ENCODE measurements at regions not wholly inside any gene's neighbourhood (a gene's known extent, or its start where the extent isn't known, plus 50 kb on each side); places are given as distances from the start of the nearest gene placed in this dataset.
"Not testable (repeated sequence)": the region's sequence is repeated elsewhere in the genome, so short reads cannot be mapped to it uniquely, and the experiment has no call there.

DNA sequence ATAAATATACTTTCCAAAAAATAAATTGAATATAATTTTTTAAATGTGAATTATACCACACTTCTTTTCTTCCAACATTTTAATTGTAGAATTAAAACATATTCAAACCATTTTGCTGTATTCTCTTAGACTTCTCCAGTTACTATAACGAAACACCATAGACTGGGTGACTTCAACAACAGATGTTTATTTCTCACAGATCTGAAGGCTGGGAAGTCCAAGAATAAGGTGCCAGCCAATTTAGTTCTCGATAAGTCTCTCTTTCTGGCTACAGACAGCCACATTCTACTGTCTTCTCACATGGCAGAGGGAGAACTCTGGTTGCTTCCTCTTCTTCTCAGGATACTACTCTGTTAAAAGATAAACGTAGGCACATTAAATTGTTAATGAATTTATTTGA lies 155.8 kb upstream of the UGT8 start:
- Histone ChIP-seq H3K4me1 (no peaks in the 10 kb centered on the region), H2AFZ (replicated peaks) (peak overlapping the region; percentile 23), H3K79me2 (ENCODE audit: low read depth) (no peaks in the 10 kb centered on the region), H3K4me2 (no peak overlapping the region), H3K27me3 (no peaks in the 10 kb centered on the region), H3F3A (ENCODE audit: low read depth) (no peaks in the 10 kb centered on the region), H3K36me3 (no peaks in the 10 kb centered on the region), H3K4me3 (no peak overlapping the region), H3K9ac (no peak overlapping the region), H3K27ac (no peak overlapping the region), H3K9me3 (ENCODE audit: low read depth) (no peaks in the 10 kb centered on the region), H4K20me1 (ENCODE audit: low read depth) (no peaks in the 10 kb centered on the region)
- Mint-ChIP-seq H3K4me3 (no peak overlapping the region), H3K36me3 (no peaks in the 10 kb centered on the region), H3K9me3 (no peaks in the 10 kb centered on the region), H3K27ac (no peak overlapping the region), H3K4me1 (no peaks in the 10 kb centered on the region), H3K27me3 (ENCODE audit: insufficient read depth, low read depth) (no peaks in the 10 kb centered on the region)
- TF ChIP-seq, protein P1, sequence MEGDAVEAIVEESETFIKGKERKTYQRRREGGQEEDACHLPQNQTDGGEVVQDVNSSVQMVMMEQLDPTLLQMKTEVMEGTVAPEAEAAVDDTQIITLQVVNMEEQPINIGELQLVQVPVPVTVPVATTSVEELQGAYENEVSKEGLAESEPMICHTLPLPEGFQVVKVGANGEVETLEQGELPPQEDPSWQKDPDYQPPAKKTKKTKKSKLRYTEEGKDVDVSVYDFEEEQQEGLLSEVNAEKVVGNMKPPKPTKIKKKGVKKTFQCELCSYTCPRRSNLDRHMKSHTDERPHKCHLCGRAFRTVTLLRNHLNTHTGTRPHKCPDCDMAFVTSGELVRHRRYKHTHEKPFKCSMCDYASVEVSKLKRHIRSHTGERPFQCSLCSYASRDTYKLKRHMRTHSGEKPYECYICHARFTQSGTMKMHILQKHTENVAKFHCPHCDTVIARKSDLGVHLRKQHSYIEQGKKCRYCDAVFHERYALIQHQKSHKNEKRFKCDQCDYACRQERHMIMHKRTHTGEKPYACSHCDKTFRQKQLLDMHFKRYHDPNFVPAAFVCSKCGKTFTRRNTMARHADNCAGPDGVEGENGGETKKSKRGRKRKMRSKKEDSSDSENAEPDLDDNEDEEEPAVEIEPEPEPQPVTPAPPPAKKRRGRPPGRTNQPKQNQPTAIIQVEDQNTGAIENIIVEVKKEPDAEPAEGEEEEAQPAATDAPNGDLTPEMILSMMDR (IDR thresholded peaks at IDR 0.05) = no peak
- TF ChIP-seq EZH2 (IDR thresholded peaks at IDR 0.05) = no peak
- no peak for TF ChIP-seq EZH2phosphoT487 (IDR thresholded peaks at IDR 0.05)
- no peak for DNase-seq (ENCODE audit: low spot score)

DNA sequence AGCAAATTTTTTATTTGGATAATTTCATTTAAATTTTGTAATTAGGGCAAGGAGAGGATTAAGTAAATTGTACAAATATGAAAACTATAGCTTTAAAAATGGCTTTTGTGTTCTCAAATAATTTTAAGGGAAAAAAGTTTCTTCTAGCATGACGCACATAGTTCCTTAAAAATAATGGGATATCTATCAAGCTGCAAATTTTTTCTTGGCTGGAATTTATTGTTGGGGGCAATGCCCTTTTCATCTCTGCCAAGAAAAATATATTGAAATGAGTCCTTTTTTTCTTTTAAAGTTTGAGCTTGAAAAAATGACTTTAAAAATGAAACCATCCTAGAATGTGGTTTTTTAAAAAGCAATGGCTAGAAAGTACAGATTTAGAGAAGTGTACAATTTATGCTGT lies 154.4 kb upstream of the UGT8 start:
- Histone ChIP-seq H3K79me2 (ENCODE audit: low read depth) (no peaks in the 10 kb centered on the region), H4K20me1 (ENCODE audit: low read depth) (no peaks in the 10 kb centered on the region), H3K9ac (no peak overlapping the region), H3K9me3 (ENCODE audit: low read depth) (no peaks in the 10 kb centered on the region), H3K27me3 (no peaks in the 10 kb centered on the region), H3K4me1 (no peaks in the 10 kb centered on the region), H2AFZ (replicated peaks) (no peak overlapping the region), H3K4me2 (no peak overlapping the region), H3K4me3 (no peak overlapping the region), H3F3A (ENCODE audit: low read depth) (no peaks in the 10 kb centered on the region), H3K27ac (no peak overlapping the region), H3K36me3 (no peaks in the 10 kb centered on the region)
- Mint-ChIP-seq H3K27me3 (ENCODE audit: insufficient read depth, low read depth) (no peaks in the 10 kb centered on the region), H3K27ac (no peak overlapping the region), H3K4me1 (no peaks in the 10 kb centered on the region), H3K4me3 (no peak overlapping the region), H3K9me3 (no peaks in the 10 kb centered on the region), H3K36me3 (no peaks in the 10 kb centered on the region)
- no peak for TF ChIP-seq EZH2phosphoT487 (IDR thresholded peaks at IDR 0.05)
- TF ChIP-seq, protein P1 (IDR thresholded peaks at IDR 0.05) = no peak
- TF ChIP-seq EZH2 (IDR thresholded peaks at IDR 0.05) = no peak
- no peak for DNase-seq (ENCODE audit: low spot score)

DNA sequence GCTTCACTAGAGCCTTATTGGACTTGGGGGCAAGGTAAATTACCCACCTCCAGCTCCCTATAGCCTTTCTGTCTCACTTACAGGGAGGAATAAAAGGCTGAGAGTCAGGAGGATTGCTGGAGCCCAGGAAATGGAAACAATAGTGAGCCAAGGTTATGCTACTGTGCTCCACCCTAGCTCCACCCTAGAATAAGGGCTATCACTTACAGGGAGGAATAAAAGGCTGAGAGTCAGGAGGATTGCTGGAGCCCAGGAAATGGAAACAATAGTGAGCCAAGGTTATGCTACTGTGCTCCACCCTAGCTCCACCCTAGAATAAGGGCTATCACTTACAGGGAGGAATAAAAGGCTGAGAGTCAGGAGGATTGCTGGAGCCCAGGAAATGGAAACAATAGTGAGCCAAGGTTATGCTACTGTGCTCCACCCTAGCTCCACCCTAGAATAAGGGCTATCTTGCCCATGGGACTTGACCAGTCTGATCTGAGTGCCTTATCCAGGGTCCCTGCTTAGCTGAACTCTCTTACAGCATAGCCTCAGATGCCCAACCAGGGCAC lies 150.6 kb upstream of the UGT8 start:
- H3K27ac Mint-ChIP-seq, H3K4me3 Mint-ChIP-seq: not testable (repeated sequence)

DNA sequence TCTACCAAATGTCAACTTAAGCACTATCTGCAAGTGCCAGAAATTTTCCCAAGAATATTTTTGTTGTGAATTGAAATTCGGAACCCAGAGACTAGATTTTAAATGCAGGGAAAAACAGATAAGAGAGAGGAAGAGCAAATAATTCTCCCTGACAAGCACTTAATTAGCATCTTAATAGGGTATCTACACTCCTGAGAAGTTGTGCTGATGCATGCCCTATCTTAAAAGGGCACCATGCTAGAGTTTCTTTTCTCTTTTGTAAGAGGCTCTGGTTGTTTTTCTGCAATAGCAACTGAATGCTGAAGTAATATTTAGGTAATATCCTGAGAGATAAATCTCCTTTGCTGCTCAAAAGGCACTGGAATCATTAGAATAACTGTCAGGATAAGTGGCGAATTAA lies 139.9 kb upstream of the UGT8 start:
- Histone ChIP-seq H2AFZ (replicated peaks) (no peak overlapping the region), H3K27ac (no peak overlapping the region), H4K20me1 (ENCODE audit: low read depth) (no peaks in the 10 kb centered on the region), H3K79me2 (ENCODE audit: low read depth) (no peaks in the 10 kb centered on the region), H3K9me3 (ENCODE audit: low read depth) (no peaks in the 10 kb centered on the region), H3K36me3 (no peaks in the 10 kb centered on the region), H3K4me3 (no peak overlapping the region), H3K4me2 (no peak overlapping the region), H3K4me1 (no peaks in the 10 kb centered on the region), H3F3A (ENCODE audit: low read depth) (no peaks in the 10 kb centered on the region), H3K27me3 (no peaks in the 10 kb centered on the region), H3K9ac (no peak overlapping the region)
- Mint-ChIP-seq H3K36me3 (no peaks in the 10 kb centered on the region), H3K4me3 (no peak overlapping the region), H3K27me3 (ENCODE audit: insufficient read depth, low read depth) (no peaks in the 10 kb centered on the region), H3K27ac (no peak overlapping the region), H3K4me1 (no peaks in the 10 kb centered on the region), H3K9me3 (no peaks in the 10 kb centered on the region)
- TF ChIP-seq, protein P1 (IDR thresholded peaks at IDR 0.05) = no peak
- no peak for TF ChIP-seq EZH2 (IDR thresholded peaks at IDR 0.05)
- TF ChIP-seq EZH2phosphoT487 (IDR thresholded peaks at IDR 0.05) = no peak
- DNase-seq (ENCODE audit: low spot score) = no peak

More for the DNA sequence above, 150.6 kb upstream of the UGT8 start:
- not testable (repeated sequence) for H3K79me2 ChIP-seq (ENCODE audit: low read depth); H3K9ac ChIP-seq; H3F3A ChIP-seq (ENCODE audit: low read depth); H2AFZ ChIP-seq (replicated peaks); H3K27me3 ChIP-seq; H3K4me1 Mint-ChIP-seq; H4K20me1 ChIP-seq (ENCODE audit: low read depth); H3K4me3 ChIP-seq; H3K36me3 Mint-ChIP-seq; H3K27me3 Mint-ChIP-seq (ENCODE audit: insufficient read depth, low read depth); H3K4me1 ChIP-seq; H3K27ac ChIP-seq; DNase-seq (ENCODE audit: low spot score); H3K36me3 ChIP-seq; H3K9me3 Mint-ChIP-seq; H3K4me2 ChIP-seq; H3K9me3 ChIP-seq (ENCODE audit: low read depth)
